Retinal pigment epithelial cell (primary cell): ENCODE measurements at regions not wholly inside any gene's neighbourhood (a gene's known extent, or its start where the extent isn't known, plus 50 kb on each side); places are given as distances from the start of the nearest gene placed in this dataset.

Experiments
- DNase-seq: peaks from one replicate; pipeline ENCODE4 v3.0.0-alpha.2; 2010; ENCODE audit warnings: low read depth
- H3K4me3 ChIP-seq: 2 replicates; pipeline ENCODE4 v1.5.1; 2011; ENCODE audit warnings: mild to moderate bottlenecking, low read length, control low read depth, moderate library complexity
- TF ChIP-seq, protein P1 (sequence below): conservative IDR thresholded peaks from 2 replicates; pipeline ENCODE4 v1.5.1; 2011; ENCODE audit warnings: low read depth, low read length, control low read depth, inconsistent platforms

DNA sequence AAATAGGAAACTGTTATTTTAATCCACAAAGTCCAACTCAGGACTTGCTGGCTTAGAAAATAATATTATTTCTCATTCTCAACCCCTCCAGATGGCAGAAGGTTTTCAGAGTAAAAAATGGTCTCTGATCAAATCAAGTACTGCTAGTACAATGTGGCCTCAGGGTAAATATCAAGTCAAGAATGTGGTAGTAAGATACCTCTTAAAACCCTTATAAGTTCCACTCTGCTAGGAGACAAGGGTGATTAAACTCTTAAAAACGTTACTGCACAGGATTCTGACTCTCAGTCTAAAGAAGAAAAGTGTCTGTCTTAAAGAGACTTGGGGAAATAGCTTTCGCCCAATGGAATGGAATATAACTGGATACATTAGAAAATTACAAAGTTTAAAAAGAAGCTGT lies 120.8 kb upstream of the PDE4D start:
- no peak overlapping the region for H3K4me3 ChIP-seq
- DNase-seq = no peak
- TF ChIP-seq, protein P1, sequence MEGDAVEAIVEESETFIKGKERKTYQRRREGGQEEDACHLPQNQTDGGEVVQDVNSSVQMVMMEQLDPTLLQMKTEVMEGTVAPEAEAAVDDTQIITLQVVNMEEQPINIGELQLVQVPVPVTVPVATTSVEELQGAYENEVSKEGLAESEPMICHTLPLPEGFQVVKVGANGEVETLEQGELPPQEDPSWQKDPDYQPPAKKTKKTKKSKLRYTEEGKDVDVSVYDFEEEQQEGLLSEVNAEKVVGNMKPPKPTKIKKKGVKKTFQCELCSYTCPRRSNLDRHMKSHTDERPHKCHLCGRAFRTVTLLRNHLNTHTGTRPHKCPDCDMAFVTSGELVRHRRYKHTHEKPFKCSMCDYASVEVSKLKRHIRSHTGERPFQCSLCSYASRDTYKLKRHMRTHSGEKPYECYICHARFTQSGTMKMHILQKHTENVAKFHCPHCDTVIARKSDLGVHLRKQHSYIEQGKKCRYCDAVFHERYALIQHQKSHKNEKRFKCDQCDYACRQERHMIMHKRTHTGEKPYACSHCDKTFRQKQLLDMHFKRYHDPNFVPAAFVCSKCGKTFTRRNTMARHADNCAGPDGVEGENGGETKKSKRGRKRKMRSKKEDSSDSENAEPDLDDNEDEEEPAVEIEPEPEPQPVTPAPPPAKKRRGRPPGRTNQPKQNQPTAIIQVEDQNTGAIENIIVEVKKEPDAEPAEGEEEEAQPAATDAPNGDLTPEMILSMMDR = no peak

DNA sequence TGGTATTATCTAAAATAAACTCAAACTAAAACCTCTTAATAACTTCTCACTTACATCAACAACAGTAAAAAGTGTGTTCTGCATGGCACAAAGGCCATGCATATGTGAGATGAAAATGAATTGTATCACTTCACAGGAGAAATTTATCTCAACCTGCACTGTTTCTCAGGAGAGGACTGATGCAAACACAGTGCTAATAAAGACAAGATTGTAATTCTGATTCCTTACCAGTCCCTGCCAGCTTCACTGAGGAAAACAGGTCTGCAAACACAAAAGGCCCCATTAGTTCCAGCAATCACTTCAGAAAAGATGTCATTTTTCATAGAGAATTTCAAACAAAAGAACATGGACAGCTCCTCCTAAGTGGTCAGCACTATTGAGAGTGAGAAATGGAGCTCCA lies 117.3 kb upstream of the PDE4D start:
- DNase-seq = no peak
- H3K4me3 ChIP-seq = no peak overlapping the region
- TF ChIP-seq, protein P1 = no peak

DNA sequence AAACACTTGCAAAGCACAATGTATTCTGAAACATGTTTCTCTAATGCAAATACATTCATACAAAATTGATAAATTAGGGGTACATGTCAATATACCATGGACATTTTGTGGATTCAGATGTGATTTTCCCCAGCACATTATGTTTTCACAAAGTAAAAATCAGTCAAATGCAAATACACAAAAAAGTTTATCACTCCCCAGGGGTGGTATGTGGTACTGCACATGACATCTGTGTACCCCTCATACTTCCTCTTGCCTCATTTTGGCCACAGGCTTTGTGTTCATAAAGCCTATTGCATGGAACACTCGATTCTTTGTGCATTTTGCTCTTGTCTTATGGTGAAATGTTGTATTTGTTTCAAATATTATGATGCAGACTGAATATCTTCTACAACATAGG lies 116.8 kb upstream of the PDE4D start:
- H3K4me3 ChIP-seq = no peak overlapping the region
- TF ChIP-seq, protein P1 = peak; percentile 14
- DNase-seq = no peak

DNA sequence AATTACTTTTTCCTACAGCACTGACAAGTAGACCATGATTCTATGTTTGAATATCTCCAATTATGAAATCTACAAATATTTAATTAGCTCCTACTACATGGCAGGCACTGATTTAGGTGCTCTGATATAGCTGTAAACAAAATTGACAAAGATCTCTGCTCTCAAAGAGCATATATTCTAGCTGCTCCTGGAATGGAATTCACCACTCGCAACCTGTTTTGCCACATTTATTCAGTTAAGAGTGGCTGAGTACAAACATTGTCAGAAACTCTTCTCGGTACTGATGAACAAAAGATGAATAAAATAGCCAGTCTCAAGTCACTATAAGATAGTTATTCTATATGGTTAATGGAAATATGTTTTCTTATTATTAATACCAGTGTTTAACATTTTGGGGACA lies 114.2 kb upstream of the PDE4D start:
- no peak for DNase-seq
- no peak overlapping the region for H3K4me3 ChIP-seq
- TF ChIP-seq, protein P1 = no peak

DNA sequence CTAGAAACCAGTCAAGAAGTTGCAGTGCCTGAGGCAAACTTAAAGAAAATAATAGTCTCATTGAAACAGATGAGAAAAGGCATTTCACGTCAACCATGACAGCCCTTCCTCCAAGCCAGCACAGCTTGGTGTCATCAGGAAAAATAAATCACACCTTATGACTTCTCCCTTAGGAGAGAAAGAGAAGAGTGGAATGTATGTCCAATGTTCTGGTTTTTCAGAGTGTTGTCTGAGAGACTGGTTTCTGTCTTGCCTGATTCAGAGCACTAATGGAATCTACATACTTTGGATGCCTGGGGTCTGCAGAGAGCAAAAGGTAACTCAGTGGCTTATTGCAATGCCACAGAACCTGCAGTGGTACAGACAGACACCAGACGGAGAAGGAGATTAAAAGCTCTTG lies 105.5 kb upstream of the PDE4D start:
- no peak overlapping the region for H3K4me3 ChIP-seq
- peak; percentile 69 for DNase-seq
- TF ChIP-seq, protein P1 = no peak

DNA sequence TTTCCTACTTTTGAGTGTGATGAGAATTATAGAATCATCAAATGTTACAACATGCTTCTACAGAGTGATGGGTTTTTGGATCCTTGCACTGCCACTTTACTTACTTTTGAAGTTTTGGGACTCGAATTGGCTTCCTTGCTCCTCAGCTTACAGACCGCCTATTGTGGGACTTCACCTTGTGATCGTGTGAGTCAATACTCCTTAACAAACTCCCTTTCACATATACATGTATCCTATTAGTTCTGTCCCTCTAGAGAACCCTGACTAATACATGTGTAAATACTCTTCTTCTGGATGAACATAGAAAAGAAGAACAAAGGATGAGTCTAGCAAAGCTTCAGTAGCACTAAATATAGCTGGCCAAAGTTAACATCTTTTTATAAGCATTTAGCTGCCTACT lies 98.7 kb upstream of the PDE4D start:
- H3K4me3 ChIP-seq = no peak overlapping the region
- no peak for DNase-seq
- TF ChIP-seq, protein P1 = no peak

DNA sequence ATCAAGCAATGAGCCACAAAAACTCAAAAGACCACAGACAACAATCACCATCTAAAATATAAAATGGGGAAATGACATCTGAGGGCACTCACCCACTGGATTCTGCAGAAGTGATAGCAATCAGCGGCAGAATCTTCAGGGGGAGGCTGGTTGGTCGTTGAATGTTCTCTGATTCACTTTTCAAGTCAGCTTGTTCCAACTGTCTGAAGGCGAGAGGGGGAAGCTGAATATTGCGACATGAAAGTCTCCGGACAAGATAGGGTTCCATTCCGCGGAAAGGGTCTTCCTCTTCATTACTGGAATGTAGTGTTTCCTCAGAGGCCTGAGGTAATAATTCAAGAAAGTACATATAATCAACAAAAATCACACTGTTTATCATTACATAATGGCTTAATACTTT lies 94.9 kb upstream of the PDE4D start:
- DNase-seq = no peak
- H3K4me3 ChIP-seq = no peak overlapping the region
- TF ChIP-seq, protein P1 = no peak
